ENCODE measurements at regions not wholly inside any gene's neighbourhood (a gene's known extent, or its start where the extent isn't known, plus 50 kb on each side); places are given as distances from the start of the nearest gene placed in this dataset.

GRCh38 chr4:107439401-107439800 is 280.6 kb downstream of the PAPSS1 start:
- WGBS (ENCODE audit: insufficient coverage, low coverage, missing lambda C conversion rate) = 3% methylated on average over 3 of the region's 3 CpGs
- Histone ChIP-seq H4K20me1 (replicated peaks; ENCODE audit: control insufficient read depth, insufficient read depth, low read length) (no peaks in the 10 kb centered on the region), H3K36me3 (ENCODE audit: control insufficient read depth, insufficient read depth, low read length) (no peaks in the 10 kb centered on the region), H3K4me1 (replicated peaks in 1 of 2; ENCODE audit: control insufficient read depth in 2 of 2, insufficient read depth in 2 of 2, low read length in 2 of 2) (no peaks in the 10 kb centered on the region), H3K27ac (ENCODE audit: extremely low read depth, low read depth, low read length) (no peak overlapping the region), H3K27me3 (ENCODE audit: control insufficient read depth in 2 of 2, insufficient read depth in 2 of 2, low read length in 2 of 2) (no peaks in the 10 kb centered on the region), H3K9me3 (replicated peaks; ENCODE audit: control insufficient read depth, insufficient read depth, low read depth, low read length) (no peaks in the 10 kb centered on the region), H3K9ac (ENCODE audit: insufficient read depth in 1 of 2, low read depth in 2 of 2, low read length in 2 of 2) (no peak overlapping the region), H3K79me2 (ENCODE audit: control insufficient read depth, insufficient read depth, low read length) (no peaks in the 10 kb centered on the region), H3K9me1 (ENCODE audit: control insufficient read depth, insufficient read depth, low read length) (no peaks in the 10 kb centered on the region), H3K4me2 (ENCODE audit: insufficient read depth, low read length) (no peak overlapping the region), H2AFZ (ENCODE audit: low read depth, low read length) (no peak overlapping the region), H3K4me3 (no peak overlapping the region)
- FAIRE-seq (no peak), ATAC-seq (no peak), DNase-seq (ENCODE audit: extremely low read depth in 1 of 4, low spot score in 3 of 4) (no peak)
- ChIA-PET CTCF (ENCODE audit: low intra/inter-chr PET ratio) (no interaction called here), POLR2A (no interaction called here)
- in situ Hi-C loops (cut with MboI) = no loop called here
- no TSS peak for BruUV-seq (replicated peaks)
- intact Hi-C loops (cut with micrococcal nuclease) = no loop called here
- TF ChIP-seq MGA (IDR thresholded peaks at IDR 0.05) = no peak
- TF ChIP-seq MEIS2 (IDR thresholded peaks at IDR 0.05; ENCODE audit: partially characterized antibody) = no peak
- TF ChIP-seq ESRRA (IDR thresholded peaks at IDR 0.05; ENCODE audit: borderline replicate concordance, low read depth) = no peak
- no peak for TF ChIP-seq HES1 (IDR thresholded peaks at IDR 0.05; ENCODE audit: low read depth)
- TF ChIP-seq USF1 (CRISPR knock-in tag; IDR thresholded peaks at IDR 0.05) = no peak
- no peak for TF ChIP-seq KLF6 (CRISPR knock-in tag; IDR thresholded peaks at IDR 0.05; ENCODE audit: borderline replicate concordance)
- TF ChIP-seq FOS (IDR thresholded peaks at IDR 0.05; ENCODE audit: extremely low read depth, insufficient read length) = no peak
- no peak for TF ChIP-seq E2F6 (IDR thresholded peaks at IDR 0.05; ENCODE audit: borderline replicate concordance in 1 of 2, extremely low read depth in 1 of 2, insufficient read depth in 1 of 2, insufficient read length in 1 of 2, low read depth in 1 of 2, low read length in 1 of 2, poor library complexity in 1 of 2, severe bottlenecking in 1 of 2)

All from K562 (cell line).